H7 (cell line): ENCODE measurements at regions not wholly inside any gene's neighbourhood (a gene's known extent, or its start where the extent isn't known, plus 50 kb on each side); places are given as distances from the start of the nearest gene placed in this dataset.
"Not testable (repeated sequence)": the region's sequence is repeated elsewhere in the genome, so short reads cannot be mapped to it uniquely, and the experiment has no call there.

ENCODE experiments used
- DNase-seq: peaks from one replicate; pipeline ENCODE4 v3.0.0; 2012
- H3K27me3 ChIP-seq: 2 replicates; pipeline ENCODE4 v1.6.0; 2011; ENCODE audit warnings: mild to moderate bottlenecking, low read length; ENCODE audit not compliant: control insufficient read depth, insufficient read depth
- H3K36me3 ChIP-seq: replicated peaks from 2 replicates; pipeline ENCODE4 v1.5.1; 2011; ENCODE audit warnings: low read length; ENCODE audit not compliant: control insufficient read depth, insufficient read depth
- H3K4me3 ChIP-seq: 2 replicates; pipeline ENCODE4 v1.5.1; 2011; ENCODE audit warnings: low read depth, mild to moderate bottlenecking, control low read depth, low read length, moderate library complexity; ENCODE audit not compliant: insufficient read depth

DNA sequence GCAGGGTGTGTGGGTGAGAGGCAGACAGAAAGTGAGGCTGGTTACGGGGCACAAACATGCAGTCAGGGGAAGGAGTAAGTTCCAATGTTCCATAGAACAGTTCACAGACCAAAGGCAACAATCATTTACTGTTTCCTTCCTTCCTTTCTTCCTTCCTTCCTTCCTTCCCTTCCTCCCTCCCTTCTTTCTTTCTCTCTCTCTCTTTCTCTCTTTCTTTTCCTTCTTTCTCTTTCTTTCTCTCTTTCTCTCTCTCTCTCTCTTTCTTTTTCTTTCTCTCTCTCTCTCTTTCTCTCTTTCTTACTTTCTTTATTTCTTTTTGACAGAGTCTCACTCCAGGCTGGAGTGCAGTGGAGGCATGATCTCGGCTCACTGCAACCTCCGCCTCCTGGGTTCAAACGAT lies 125.8 kb upstream of the LPCAT1 start:
- no peak for DNase-seq
- Histone ChIP-seq H3K36me3 (no peaks in the 10 kb centered on the region), H3K4me3 (no peak overlapping the region), H3K27me3 (peaks cover 14% of the 10 kb centered on the region)

GRCh38 chr5:1648806-1649205 lies 125.0 kb upstream of the LPCAT1 start:
- DNase-seq, result no peak
- Histone ChIP-seq H3K36me3 (no peaks in the 10 kb centered on the region), H3K4me3 (no peak overlapping the region), H3K27me3 (peaks cover 18% of the 10 kb centered on the region)

- no peak for DNase-seq
- Histone ChIP-seq H3K36me3 (no peaks in the 10 kb centered on the region), H3K4me3 (no peak overlapping the region), H3K27me3 (peaks cover 20% of the 10 kb centered on the region)
Observed at GRCh38 chr5:1647580-1647979, 123.8 kb upstream of the LPCAT1 start.

GRCh38 chr5:1644810-1645571 lies 121.2 kb upstream of the LPCAT1 start:
- Histone ChIP-seq H3K36me3 (no peaks in the 10 kb centered on the region), H3K4me3 (peak overlapping the region; percentile 37; the same call in 1 of the 2 replicates), H3K27me3 (peaks cover 20% of the 10 kb centered on the region)
- DNase-seq, result peak; percentile 96

DNA sequence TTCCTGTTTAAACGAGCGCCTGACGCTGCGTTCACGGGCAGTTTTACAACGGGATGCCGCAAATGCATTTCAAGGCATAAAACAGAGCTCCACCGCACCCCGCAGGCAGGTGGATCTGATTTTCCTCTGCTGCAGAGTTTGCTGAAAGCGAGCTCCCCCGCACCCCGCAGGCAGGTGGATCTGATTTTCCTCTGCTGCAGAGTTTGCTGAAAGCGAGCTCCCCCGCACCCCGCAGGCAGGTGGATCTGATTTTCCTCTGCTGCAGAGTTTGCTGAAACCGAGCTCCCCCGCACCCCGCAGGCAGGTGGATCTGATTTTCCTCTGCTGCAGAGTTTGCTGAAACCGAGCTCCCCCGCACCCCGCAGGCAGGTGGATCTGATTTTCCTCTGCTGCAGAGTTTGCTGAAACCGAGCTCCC lies 120.6 kb upstream of the LPCAT1 start:
- not testable (repeated sequence) for H3K4me3 ChIP-seq, H3K36me3 ChIP-seq
- DNase-seq, result peak; percentile 52
- peaks cover 20% of the 10 kb centered on the region for H3K27me3 ChIP-seq

- peaks cover 20% of the 10 kb centered on the region for H3K27me3 ChIP-seq
- no peak overlapping the region for H3K4me3 ChIP-seq
- peak; percentile 71 for DNase-seq
- no peaks in the 10 kb centered on the region for H3K36me3 ChIP-seq
Observed at GRCh38 chr5:1643651-1644392, 120.1 kb upstream of the LPCAT1 start.

DNA sequence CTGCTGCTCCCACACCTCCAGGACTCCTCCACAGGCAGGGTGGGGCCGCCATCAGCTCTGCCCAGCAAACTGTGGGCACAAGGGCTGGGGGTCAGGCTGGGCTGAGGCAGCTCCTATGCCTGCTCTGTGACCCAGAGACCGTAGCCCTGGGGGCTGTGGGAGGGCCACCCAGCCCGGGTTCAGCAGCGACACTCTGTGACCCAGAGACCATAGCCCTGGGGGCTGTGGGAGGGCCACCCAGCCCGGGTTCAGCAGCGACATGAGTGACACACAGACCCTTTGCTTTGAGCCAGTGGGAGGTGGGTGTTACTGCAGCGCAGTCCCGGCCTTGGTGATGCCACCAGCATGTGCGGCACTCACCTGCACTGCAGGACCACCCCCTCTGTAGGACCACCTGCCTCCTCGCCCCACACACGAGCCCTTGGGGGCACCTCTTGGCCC lies 118.9 kb upstream of the LPCAT1 start:
- H3K27me3 ChIP-seq, result peaks cover 20% of the 10 kb centered on the region
- peak; percentile 32 for DNase-seq

GRCh38 chr5:1642221-1642620 lies 118.5 kb upstream of the LPCAT1 start:
- DNase-seq, result peak; percentile 31
- H3K27me3 ChIP-seq, result peaks cover 20% of the 10 kb centered on the region

More for the DNA sequence above, 118.9 kb upstream of the LPCAT1 start:
- no peaks in the 10 kb centered on the region for H3K36me3 ChIP-seq
- H3K4me3 ChIP-seq, result no peak overlapping the region

DNA sequence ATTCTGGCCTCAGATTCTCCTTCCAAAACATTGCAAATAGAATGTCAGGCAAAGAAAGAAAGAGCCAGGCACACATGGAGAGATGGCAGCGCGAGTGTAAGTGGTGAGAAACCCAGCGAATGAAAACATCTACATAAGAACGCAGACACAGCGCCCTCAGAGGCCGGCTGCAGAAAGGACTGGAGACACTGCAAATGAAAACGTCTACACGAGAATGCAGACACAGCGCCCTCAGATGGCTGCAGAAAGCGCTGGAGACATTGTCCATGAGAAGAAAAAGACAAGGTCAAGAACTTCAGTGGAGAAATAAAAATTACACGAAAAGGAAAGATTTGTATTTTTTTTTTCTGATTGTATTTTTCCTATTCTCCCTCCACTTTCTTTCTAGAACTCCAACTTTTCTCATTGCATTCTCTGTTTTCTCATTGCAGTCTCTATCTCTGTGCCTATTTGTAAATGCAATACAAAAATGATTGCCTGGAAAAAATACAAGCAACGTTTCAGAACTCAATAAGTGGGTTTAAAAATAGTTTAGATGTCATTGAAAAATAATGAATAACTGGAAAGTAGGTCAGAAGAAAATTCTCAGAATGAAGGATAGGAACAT lies 117.9 kb upstream of the LPCAT1 start:
- Histone ChIP-seq H3K27me3 (peaks cover 20% of the 10 kb centered on the region), H3K36me3 (no peaks in the 10 kb centered on the region), H3K4me3 (no peak overlapping the region)
- DNase-seq, result peak; percentile 94

More at GRCh38 chr5:1642221-1642620, 118.5 kb upstream of the LPCAT1 start:
- no peaks in the 10 kb centered on the region for H3K36me3 ChIP-seq
- no peak overlapping the region for H3K4me3 ChIP-seq

GRCh38 chr5:1641041-1641440 lies 117.3 kb upstream of the LPCAT1 start:
- DNase-seq, result peak; percentile 56
- Histone ChIP-seq H3K27me3 (peaks cover 20% of the 10 kb centered on the region), H3K4me3 (no peak overlapping the region), H3K36me3 (no peaks in the 10 kb centered on the region)

DNA sequence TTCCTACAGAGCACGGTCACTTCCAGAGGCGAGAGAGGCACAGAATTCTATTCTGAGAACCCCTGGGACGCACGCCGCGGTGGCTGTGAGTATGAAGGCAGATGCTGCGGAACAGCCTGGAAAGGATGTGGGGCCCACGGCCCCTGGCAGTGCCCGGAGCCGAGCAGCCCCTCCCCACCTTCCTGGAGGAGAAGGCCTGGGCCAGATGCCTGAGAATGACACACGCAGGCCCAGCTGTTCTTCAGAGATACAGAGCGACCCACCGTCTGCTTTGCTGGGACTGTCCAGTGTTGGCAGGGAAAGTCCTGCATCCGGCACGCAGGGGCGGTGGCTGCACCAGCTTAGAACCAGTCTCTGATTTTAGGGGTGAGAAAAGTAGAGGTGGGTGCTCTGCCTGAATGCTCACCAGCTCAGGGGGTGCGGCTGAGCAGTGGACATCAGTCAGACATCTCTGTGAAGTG lies 116.7 kb upstream of the LPCAT1 start:
- DNase-seq, result peak; percentile 39

DNA sequence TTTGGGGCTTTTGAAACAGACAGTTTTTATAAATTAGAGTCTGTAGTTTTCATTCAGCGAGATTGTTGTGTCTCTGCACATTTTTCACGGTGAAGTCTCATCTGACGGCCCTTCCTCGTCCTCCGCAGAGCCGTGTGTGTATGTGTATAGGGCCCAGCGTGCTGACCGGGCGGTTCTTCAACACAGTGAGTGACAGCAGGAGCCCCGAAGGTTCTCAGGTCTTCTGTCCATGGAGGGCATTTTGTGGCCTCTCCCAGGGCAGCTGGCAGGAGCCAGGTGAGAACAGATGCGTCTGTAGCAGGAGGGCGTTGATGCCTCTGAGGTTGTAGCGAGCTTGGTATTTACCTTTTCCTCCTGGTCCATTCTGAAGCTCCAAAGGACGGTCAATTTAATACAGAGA lies 116.0 kb upstream of the LPCAT1 start:
- Histone ChIP-seq H3K36me3 (no peaks in the 10 kb centered on the region), H3K27me3 (peaks cover 14% of the 10 kb centered on the region), H3K4me3 (no peak overlapping the region)
- peak; percentile 39 for DNase-seq

More for the DNA sequence above, 116.7 kb upstream of the LPCAT1 start:
- no peaks in the 10 kb centered on the region for H3K36me3 ChIP-seq
- no peak overlapping the region for H3K4me3 ChIP-seq
- H3K27me3 ChIP-seq, result peaks cover 19% of the 10 kb centered on the region

DNA sequence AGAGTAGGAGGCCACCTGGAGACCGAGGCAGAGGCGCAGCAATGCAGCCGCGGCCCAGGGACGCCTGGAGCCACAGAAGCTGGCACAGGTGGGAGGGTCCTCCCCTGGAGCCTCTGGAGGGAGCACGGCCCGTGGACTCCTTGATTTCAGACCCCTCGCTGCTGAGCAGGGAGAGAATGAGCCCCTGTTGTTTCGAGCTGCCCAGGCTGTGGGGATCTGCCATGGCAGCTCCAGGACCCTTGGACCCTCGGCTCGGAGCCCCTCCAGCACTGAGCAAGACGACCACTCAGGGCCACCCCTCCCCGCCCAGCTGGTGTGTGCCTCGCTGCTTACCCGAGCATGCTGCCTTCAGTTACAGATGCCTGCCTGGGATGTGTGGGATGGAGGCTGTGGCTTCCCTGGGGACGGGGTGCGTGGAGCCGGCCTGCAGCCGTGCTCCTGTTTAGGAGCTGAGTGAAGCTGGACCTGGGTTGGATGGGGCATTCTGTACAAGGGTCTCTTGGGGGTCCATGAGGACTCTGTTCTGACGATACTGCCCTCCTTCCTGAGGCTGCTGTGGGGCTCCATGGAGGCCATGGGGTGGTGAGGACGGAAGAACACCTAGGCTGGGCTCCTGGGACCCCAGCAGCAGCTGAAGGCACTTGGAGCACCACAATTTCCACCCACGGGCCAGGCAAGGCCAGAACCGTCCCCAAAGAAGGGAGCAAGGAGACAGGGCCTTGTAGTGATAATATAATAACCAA lies 115.1 kb upstream of the LPCAT1 start:
- H3K27me3 ChIP-seq, result peaks cover 8% of the 10 kb centered on the region
- DNase-seq, result peak; percentile 33

More for the DNA sequence above, 115.1 kb upstream of the LPCAT1 start:
- Histone ChIP-seq H3K4me3 (no peak overlapping the region), H3K36me3 (no peaks in the 10 kb centered on the region)
